H9 (cell line): ENCODE measurements at regions not wholly inside any gene's neighbourhood (a gene's known extent, or its start where the extent isn't known, plus 50 kb on each side); places are given as distances from the start of the nearest gene placed in this dataset.
"Not testable (repeated sequence)": the region's sequence is repeated elsewhere in the genome, so short reads cannot be mapped to it uniquely, and the experiment has no call there.

Experiments used
- DNase-seq: peaks from one replicate; pipeline ENCODE4 v3.0.0-alpha.2; 2017
- H2AFZ ChIP-seq: one replicate; pipeline ENCODE4 v1.6.1; 2013; ENCODE audit warnings: mild to moderate bottlenecking, low read length, control low read depth, moderate library complexity
- H2AK5ac ChIP-seq: 2 replicates; pipeline ENCODE4 v1.6.1; 2013; ENCODE audit warnings: low read length, control low read depth, mixed read lengths; ENCODE audit not compliant: insufficient read length
- H2BK120ac ChIP-seq: one replicate; pipeline ENCODE4 v1.6.1; 2013; ENCODE audit warnings: low read depth, mild to moderate bottlenecking, low read length, control low read depth, inconsistent platforms; ENCODE audit not compliant: poor library complexity, severe bottlenecking
- H2BK12ac ChIP-seq: 2 replicates; pipeline ENCODE4 v1.6.1; 2013; ENCODE audit warnings: low read length, control low read depth, mixed read lengths, low read depth; ENCODE audit not compliant: insufficient read length
- H2BK15ac ChIP-seq: 2 replicates; pipeline ENCODE4 v1.6.1; 2013; ENCODE audit warnings: low read depth, low read length, control low read depth
- H2BK20ac ChIP-seq: one replicate; pipeline ENCODE4 v1.6.1; 2013; ENCODE audit warnings: low read depth, mild to moderate bottlenecking, low read length, control low read depth, inconsistent platforms; ENCODE audit not compliant: poor library complexity, severe bottlenecking
- H2BK5ac ChIP-seq: 2 replicates; pipeline ENCODE4 v1.6.1; 2013; ENCODE audit warnings: low read length, control low read depth, mixed read lengths; ENCODE audit not compliant: insufficient read length
- H3K14ac ChIP-seq: 2 replicates; pipeline ENCODE4 v1.6.1; 2013; ENCODE audit warnings: low read length, control low read depth; ENCODE audit not compliant: insufficient read depth
- H3K18ac ChIP-seq: 2 replicates; pipeline ENCODE4 v1.6.1; 2013; ENCODE audit warnings: low read depth, mild to moderate bottlenecking, mixed read lengths, low read length, control low read depth; ENCODE audit not compliant: insufficient read length
- H3K23ac ChIP-seq: 2 replicates; pipeline ENCODE4 v1.6.1; 2013; ENCODE audit warnings: low read length, control low read depth, mixed read lengths, low read depth; ENCODE audit not compliant: insufficient read length
- H3K23me2 ChIP-seq: 2 replicates; pipeline ENCODE4 v1.6.1; 2013; ENCODE audit warnings: low read depth, mild to moderate bottlenecking, mixed read lengths, low read length, control low read depth; ENCODE audit not compliant: insufficient read length, poor library complexity, severe bottlenecking
- H3K27ac ChIP-seq: 2 replicates; pipeline ENCODE4 v1.5.1; 2013; ENCODE audit warnings: low read length, control low read depth, mixed read lengths, low read depth; ENCODE audit not compliant: insufficient read length
- H3K27me3 ChIP-seq: 2 replicates; pipeline ENCODE4 v1.6.1; 2013; ENCODE audit warnings: low read length, control low read depth, inconsistent platforms; ENCODE audit not compliant: insufficient read depth
- H3K4ac ChIP-seq: 2 replicates; pipeline ENCODE4 v1.6.1; 2013; ENCODE audit warnings: low read depth, mild to moderate bottlenecking, control low read depth, inconsistent platforms, low read length, moderate library complexity
- H3K4me1 ChIP-seq: 2 replicates; pipeline ENCODE4 v1.6.1; 2013; ENCODE audit warnings: low read length, control low read depth, inconsistent platforms; ENCODE audit not compliant: insufficient read depth
- H3K4me2 ChIP-seq: 2 replicates; pipeline ENCODE4 v1.6.1; 2013; ENCODE audit warnings: low read length, control low read depth, mixed read lengths; ENCODE audit not compliant: insufficient read length, insufficient read depth
- H3K56ac ChIP-seq: 2 replicates; pipeline ENCODE4 v1.6.1; 2013; ENCODE audit warnings: low read depth, mild to moderate bottlenecking, mixed read lengths, low read length, control low read depth; ENCODE audit not compliant: insufficient read length
- H3K79me1 ChIP-seq: 2 replicates; pipeline ENCODE4 v1.6.1; 2013; ENCODE audit warnings: low read depth, mild to moderate bottlenecking, moderate library complexity, low read length, control low read depth, inconsistent platforms; ENCODE audit not compliant: insufficient read depth, poor library complexity, severe bottlenecking
- H3K79me2 ChIP-seq: 2 replicates; pipeline ENCODE4 v1.6.1; 2013; ENCODE audit warnings: low read length, control low read depth, inconsistent platforms; ENCODE audit not compliant: insufficient read depth
- H3K9ac ChIP-seq: 2 replicates; pipeline ENCODE4 v1.6.1; 2013; ENCODE audit warnings: low read length, control low read depth, mixed read lengths; ENCODE audit not compliant: insufficient read length; ENCODE audit errors: extremely low read depth
- H3K9me3 ChIP-seq: one replicate; pipeline ENCODE4 v1.6.1; 2013; ENCODE audit warnings: low read depth, low read length, inconsistent platforms; ENCODE audit not compliant: control insufficient read depth
- H3T11ph ChIP-seq: one replicate; pipeline ENCODE4 v1.6.1; 2013; ENCODE audit warnings: mild to moderate bottlenecking, low read length, control low read depth, inconsistent platforms
- H4K20me1 ChIP-seq: one replicate; pipeline ENCODE4 v1.6.1; 2013; ENCODE audit not compliant: control insufficient read depth, insufficient read length, insufficient read depth
- H4K5ac ChIP-seq: 2 replicates; pipeline ENCODE4 v1.6.1; 2013; ENCODE audit warnings: low read depth, mild to moderate bottlenecking, mixed read lengths, low read length, control low read depth; ENCODE audit not compliant: insufficient read length
- H4K8ac ChIP-seq: replicated peaks from 2 replicates; pipeline ENCODE4 v1.6.1; 2013; ENCODE audit warnings: low read length, control low read depth, mixed read lengths, low read depth; ENCODE audit not compliant: insufficient read length
- H4K91ac ChIP-seq: 2 replicates; pipeline ENCODE4 v1.6.1; 2013; ENCODE audit warnings: low read depth, mild to moderate bottlenecking, moderate library complexity, mixed read lengths, low read length, control low read depth; ENCODE audit not compliant: insufficient read length
- H3K27ac Mint-ChIP-seq, 3 experiments: 2 replicates in 2 of 3; 3 replicates in 1 of 3; pipeline ENCODE4 v1.8.0; 2020 to 2021; ENCODE audit warnings: mixed read lengths in 3 of 3, mild to moderate bottlenecking in 1 of 3, moderate library complexity in 1 of 3
- H3K27me3 Mint-ChIP-seq: 2 replicates; pipeline ENCODE4 v1.8.0; 2021; ENCODE audit warnings: low read depth, mild to moderate bottlenecking, moderate library complexity, mixed read lengths
- H3K36me3 Mint-ChIP-seq, 3 experiments: 2 replicates in 2 of 3; 3 replicates in 1 of 3; pipeline ENCODE4 v1.8.0; 2020 to 2021; ENCODE audit warnings: low read depth in 3 of 3, mixed read lengths in 3 of 3; ENCODE audit not compliant: insufficient read depth in 1 of 3
- H3K4me1 Mint-ChIP-seq, 2 experiments: 2 replicates each; pipeline ENCODE4 v1.8.0; 2020; ENCODE audit warnings: mixed read lengths in 2 of 2
- H3K4me3 Mint-ChIP-seq, 2 experiments: 2 replicates in 1 of 2; 3 replicates in 1 of 2; pipeline ENCODE4 v1.8.0; 2020 to 2021; ENCODE audit warnings: mild to moderate bottlenecking in 2 of 2, mixed read lengths in 2 of 2, moderate library complexity in 1 of 2
- H3K9me3 Mint-ChIP-seq, 2 experiments: 2 replicates in 1 of 2; 3 replicates in 1 of 2; pipeline ENCODE4 v1.8.0; 2020; ENCODE audit warnings: mild to moderate bottlenecking in 2 of 2, mixed read lengths in 2 of 2, moderate library complexity in 1 of 2
- WGBS: extraction: QIAGEN DNeasy Blood & Tissue Kit; methylation state at CpG from one replicate; pipeline ENCODE4 v1.1.7; 2013; ENCODE audit warnings: missing lambda C conversion rate, low lambda C conversion rate, mixed read lengths; ENCODE audit not compliant: insufficient read length; ENCODE audit errors: extremely low coverage; 5-methylcytosine and 5-hydroxymethylcytosine counted together

GRCh38 chrX:149420566-149420965 is 84.5 kb downstream of the IDS start:
- not testable (repeated sequence) for H2AK5ac ChIP-seq, H3K27ac ChIP-seq, H3K27me3 ChIP-seq, H3K79me2 ChIP-seq, H3K23ac ChIP-seq, H3K14ac ChIP-seq, H3K9ac ChIP-seq, H2AFZ ChIP-seq, DNase-seq, H4K5ac ChIP-seq, H3T11ph ChIP-seq, H3K4me3 Mint-ChIP-seq, H2BK15ac ChIP-seq, H3K4me1 ChIP-seq, H3K56ac ChIP-seq, H2BK12ac ChIP-seq, H3K23me2 ChIP-seq, H4K20me1 ChIP-seq, H3K4ac ChIP-seq, H3K4me1 Mint-ChIP-seq, H2BK20ac ChIP-seq, H2BK120ac ChIP-seq, H3K4me2 ChIP-seq, H3K27ac Mint-ChIP-seq, H4K8ac ChIP-seq, H3K27me3 Mint-ChIP-seq, H2BK5ac ChIP-seq, H4K91ac ChIP-seq, H3K79me1 ChIP-seq, H3K18ac ChIP-seq
- peaks cover 11 to 15% (median 14%) of the 10 kb centered on the region in 3 experiments for H3K36me3 Mint-ChIP-seq
- H3K9me3 Mint-ChIP-seq, result peaks cover 58 to 66% of the 10 kb centered on the region in 2 experiments
- H3K9me3 ChIP-seq, result peaks cover 16% of the 10 kb centered on the region
- no CpG with 5 or more reads among the region's 21 CpGs for WGBS
